Ovary (tissue), 3 donors: ENCODE measurements at regions not wholly inside any gene's neighbourhood (a gene's known extent, or its start where the extent isn't known, plus 50 kb on each side); places are given as distances from the start of the nearest gene placed in this dataset.

Experiments used
- CTCF ChIP-seq, 3 donors: fragments of 450-650 bp in 2 of 3; fragments of 200-600 bp in 1 of 3; IDR thresholded peaks; one replicate each; pipeline versions ENCODE4 v1.5.1 to v1.8.0; 2016 to 2022; ENCODE audit warnings: antibody characterized with exemption in 3 of 3, mild to moderate bottlenecking in 1 of 3
- EP300 ChIP-seq: sonication (generic); formaldehyde crosslinking; IDR thresholded peaks from one replicate; pipeline ENCODE4 v1.6.1; 2017; ENCODE audit warnings: antibody characterized with exemption
- POLR2A ChIP-seq: fragments of 450-650 bp; IDR thresholded peaks from one replicate; pipeline ENCODE4 v1.6.1; 2017; ENCODE audit warnings: antibody characterized with exemption, mild to moderate bottlenecking, moderate library complexity
- donor health status: DM: no; HTN: no; CAD: no.

GRCh38 chr16:27651301-27651700, 101.4 kb downstream of the KATNIP start:
- no peak for TF ChIP-seq EP300
- TF ChIP-seq CTCF (IDR thresholded peaks at IDR 0.05): no peak
- no peak for TF ChIP-seq POLR2A
